Stomach (tissue), 8 donors: ENCODE measurements at regions not wholly inside any gene's neighbourhood (a gene's known extent, or its start where the extent isn't known, plus 50 kb on each side); places are given as distances from the start of the nearest gene placed in this dataset.
A peak's percentile ranks its signal among the peaks of the same experiment; 100 is the strongest.

Experiments used
- DNase-seq, 2 donors: peaks; one replicate each; pipeline versions ENCODE4 v3.0.0 to v3.0.0-alpha.2; 2013 to 2019
- H3K27ac ChIP-seq, 5 donors: fragments of 200-600 bp in 4 of 5; sonication (generic) in 4 of 5; one replicate each; pipeline ENCODE4 v1.5.1; 2013 to 2019; ENCODE audit warnings: mild to moderate bottlenecking in 1 of 5, moderate library complexity in 1 of 5
- H3K27me3 ChIP-seq, 3 donors: fragments of 200-600 bp; sonication (generic); one replicate each; pipeline ENCODE4 v1.5.1; 2017 to 2019; ENCODE audit warnings: mixed run types in 1 of 3
- H3K36me3 ChIP-seq, 4 donors: fragments of 200-600 bp; sonication (generic); 1 replicate in 3 of 4; 2 replicates in 1 of 4; pipeline ENCODE4 v1.5.1; 2016 to 2019
- H3K4me1 ChIP-seq, 4 donors: fragments of 200-600 bp; sonication (generic); one replicate each; pipeline ENCODE4 v1.5.1; 2016 to 2019
- H3K4me3 ChIP-seq, 4 donors: fragments of 200-600 bp; sonication (generic) in 3 of 4; one replicate each; pipeline ENCODE4 v1.5.1; 2016 to 2019; ENCODE audit warnings: mild to moderate bottlenecking in 1 of 4
- H3K9me3 ChIP-seq, 4 donors: fragments of 200-600 bp; sonication (generic); one replicate each; pipeline ENCODE4 v1.5.1; 2016 to 2019
- CTCF ChIP-seq, 7 experiments: fragments of 450-650 bp in 4 of 7; fragments of 200-600 bp in 3 of 7; sonication (generic) in 3 of 7; IDR thresholded peaks; one replicate each; pipeline ENCODE4 v1.5.1; 2016 to 2019; ENCODE audit warnings: antibody characterized with exemption in 7 of 7, control low read depth in 2 of 7, mild to moderate bottlenecking in 1 of 7
- EP300 ChIP-seq: sonication (generic); formaldehyde crosslinking; IDR thresholded peaks from one replicate; pipeline ENCODE4 v1.6.1; 2017; ENCODE audit warnings: antibody characterized with exemption
- POLR2A ChIP-seq, 4 donors: fragments of 450-650 bp; IDR thresholded peaks; one replicate each; pipeline ENCODE4 v1.6.1; 2016; ENCODE audit warnings: antibody characterized with exemption in 4 of 4, control low read depth in 2 of 4, mild to moderate bottlenecking in 1 of 4, moderate library complexity in 1 of 4
- POLR2AphosphoS5 ChIP-seq, 3 donors: sonication (generic); formaldehyde crosslinking; IDR thresholded peaks; one replicate each; pipeline ENCODE4 v1.6.1; 2016; ENCODE audit warnings: antibody characterized with exemption in 3 of 3
- WGBS, 5 donors: extraction: QIAGEN DNeasy Blood & Tissue Kit in 3 of 5; methylation state at CpG; one replicate each; pipeline versions ENCODE4 v1.1.5 to v1.1.7; 2013 to 2018; 5-methylcytosine and 5-hydroxymethylcytosine counted together
- intact Hi-C: fragments of 100-400 bp; cut with DNase I; formaldehyde crosslinking; loops from one replicate; pipeline ENCODE4 v1.15.1; 2023; ENCODE audit warnings: low total_unique reads
- donor health status: healthy with polysubstance abuse.
- donor health status: Bipolar disorder and iron deficiency.
- donor health status: healthy.

DNA sequence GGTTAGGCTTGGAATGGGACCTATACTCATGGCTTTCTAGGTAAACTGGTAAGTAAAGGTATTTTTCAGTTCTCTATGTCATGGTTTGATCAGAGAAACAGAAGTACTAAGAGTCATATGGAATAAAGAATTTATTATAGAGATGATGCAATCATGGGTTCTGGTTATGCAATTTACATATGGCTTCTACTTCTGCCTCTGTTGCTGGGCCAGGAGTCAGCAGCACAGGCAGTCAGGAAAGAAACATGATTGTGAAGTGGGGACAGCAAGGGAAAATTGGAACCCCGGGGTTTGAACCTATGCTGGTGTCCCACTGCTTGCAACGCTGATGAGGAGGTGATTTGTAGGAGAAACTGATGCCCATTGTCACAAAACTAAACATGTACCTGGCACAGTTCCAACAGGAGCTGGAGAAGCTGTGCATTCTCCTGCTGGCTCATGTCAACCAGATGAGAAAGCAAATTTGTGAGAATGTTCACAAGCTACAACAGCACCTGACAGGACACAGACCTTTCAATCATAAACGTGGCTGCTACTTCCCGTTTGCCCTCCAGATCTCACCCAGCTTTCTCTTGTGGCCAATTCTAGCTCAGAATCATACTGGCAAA, 887.1 kb downstream of the TFAP2A start:
- no peak for DNase-seq
- Histone ChIP-seq H3K9me3 (peaks cover 0 to 6% (median 2%) of the 10 kb centered on the region in 4 donors), H3K27me3 (no peaks in the 10 kb centered on the region), H3K4me1 (no peaks in the 10 kb centered on the region), H3K27ac (no peak overlapping the region), H3K36me3 (no peaks in the 10 kb centered on the region), H3K4me3 (no peak overlapping the region)
- TF ChIP-seq CTCF (IDR thresholded peaks at IDR 0.05): no peak
- no peak for TF ChIP-seq POLR2A (IDR thresholded peaks at IDR 0.05)
- TF ChIP-seq POLR2AphosphoS5 (IDR thresholded peaks at IDR 0.05): no peak
- no peak for TF ChIP-seq EP300
- WGBS, 5 donors: 39 to 67% (median 52%) methylated on average over 4 of the region's 4 CpGs
- intact Hi-C loops: no loop called here

- no peaks in the 10 kb centered on the region for H3K9me3 ChIP-seq
- no peak overlapping the region for H3K27ac ChIP-seq
- no peak overlapping the region for H3K4me3 ChIP-seq
- no peaks in the 10 kb centered on the region for H3K36me3 ChIP-seq
- H3K4me1 ChIP-seq: no peaks in the 10 kb centered on the region
- no peaks in the 10 kb centered on the region for H3K27me3 ChIP-seq
- intact Hi-C loops: no loop called here
- TF ChIP-seq POLR2AphosphoS5 (IDR thresholded peaks at IDR 0.05) (no peak), CTCF (IDR thresholded peaks at IDR 0.05) (no peak), EP300 (no peak), POLR2A (IDR thresholded peaks at IDR 0.05) (no peak)
- DNase-seq: peak in 1 of 2 donors; percentile 9
Observed at GRCh38 chr6:9523462-9523861, 891.4 kb downstream of the TFAP2A start.

DNA sequence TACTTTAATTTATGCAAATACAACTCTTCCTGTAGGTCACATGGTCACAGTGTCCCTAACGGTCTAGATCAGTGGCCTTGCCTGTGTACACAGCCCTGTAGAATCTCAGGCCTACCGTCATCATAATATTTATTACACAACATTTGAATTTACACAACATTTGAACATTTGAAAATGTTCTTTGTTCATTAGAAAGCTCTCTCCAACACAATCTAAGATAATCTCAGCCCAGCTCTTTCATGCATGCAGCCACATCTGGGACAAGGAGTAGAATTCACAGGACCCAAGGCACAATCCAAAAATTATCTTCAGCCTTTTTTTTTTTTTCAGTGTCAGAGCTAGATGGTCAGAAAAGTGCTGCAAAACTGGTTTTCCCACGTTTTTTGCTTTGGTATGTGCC, 892.8 kb downstream of the TFAP2A start:
- 41 to 58% (median 51%) methylated on average over 3 of the region's 3 CpGs for WGBS, 5 donors

GRCh38 chr6:9521152-9521530, 893.7 kb downstream of the TFAP2A start:
- no peaks in the 10 kb centered on the region for H3K36me3 ChIP-seq
- peaks cover 0 to 3% (median under 1%) of the 10 kb centered on the region in 4 donors for H3K4me1 ChIP-seq
- TF ChIP-seq POLR2AphosphoS5 (IDR thresholded peaks at IDR 0.05): no peak
- no peak for TF ChIP-seq POLR2A (IDR thresholded peaks at IDR 0.05)
- TF ChIP-seq EP300: no peak
- no peak for TF ChIP-seq CTCF (IDR thresholded peaks at IDR 0.05)
- H3K4me3 ChIP-seq: no peak overlapping the region
- no peak overlapping the region for H3K27ac ChIP-seq
- no peak for DNase-seq
- H3K9me3 ChIP-seq: no peaks in the 10 kb centered on the region
- intact Hi-C loops: no loop called here
- WGBS, 5 donors: 69 to 83% (median 78%) methylated on average over 3 of the region's 3 CpGs
- no peaks in the 10 kb centered on the region for H3K27me3 ChIP-seq

More for the DNA sequence above, 892.8 kb downstream of the TFAP2A start:
- Histone ChIP-seq H3K36me3 (no peaks in the 10 kb centered on the region), H3K4me3 (no peak overlapping the region), H3K4me1 (no peaks in the 10 kb centered on the region), H3K9me3 (no peaks in the 10 kb centered on the region), H3K27ac (no peak overlapping the region), H3K27me3 (no peaks in the 10 kb centered on the region)
- intact Hi-C loops: no loop called here
- no peak for TF ChIP-seq POLR2A (IDR thresholded peaks at IDR 0.05)
- no peak for TF ChIP-seq EP300
- no peak for TF ChIP-seq POLR2AphosphoS5 (IDR thresholded peaks at IDR 0.05)
- no peak for TF ChIP-seq CTCF (IDR thresholded peaks at IDR 0.05)
- no peak for DNase-seq
